Activated CD4-positive, alpha-beta T cell treated with anti-CD3 and anti-CD28 coated beads for 1 hour (primary cell): ENCODE measurements at regions not wholly inside any gene's neighbourhood (a gene's known extent, or its start where the extent isn't known, plus 50 kb on each side); places are given as distances from the start of the nearest gene placed in this dataset.

Experiments used
- DNase-seq: peaks from one replicate; pipeline ENCODE4 v3.0.0-alpha.2; 2020

- no peak for DNase-seq
Observed at GRCh38 chr1:209454340-209454994, 129.0 kb upstream of the CAMK1G start.

DNA sequence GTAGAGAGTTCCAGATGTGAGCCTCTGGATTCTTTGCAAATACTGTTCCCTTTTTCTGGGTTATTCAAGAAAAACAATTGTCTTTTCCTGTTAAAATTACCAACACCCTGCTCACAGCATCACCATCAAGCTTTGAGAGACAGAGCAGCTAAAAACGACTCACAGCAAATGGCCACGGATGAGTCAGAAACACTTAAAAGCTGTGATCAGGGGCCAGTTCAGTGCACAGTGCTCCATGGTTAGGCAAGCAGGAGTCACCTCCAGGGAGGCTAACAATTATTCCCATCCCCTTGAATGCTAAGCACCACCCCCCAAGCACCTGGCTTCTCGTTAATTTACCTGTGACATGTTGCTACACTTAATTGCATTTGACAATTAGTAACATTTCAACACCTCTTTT is 128.4 kb upstream of the CAMK1G start:
- no peak for DNase-seq

- no peak for DNase-seq
Observed at GRCh38 chr1:209455661-209456358, 127.7 kb upstream of the CAMK1G start.

DNA sequence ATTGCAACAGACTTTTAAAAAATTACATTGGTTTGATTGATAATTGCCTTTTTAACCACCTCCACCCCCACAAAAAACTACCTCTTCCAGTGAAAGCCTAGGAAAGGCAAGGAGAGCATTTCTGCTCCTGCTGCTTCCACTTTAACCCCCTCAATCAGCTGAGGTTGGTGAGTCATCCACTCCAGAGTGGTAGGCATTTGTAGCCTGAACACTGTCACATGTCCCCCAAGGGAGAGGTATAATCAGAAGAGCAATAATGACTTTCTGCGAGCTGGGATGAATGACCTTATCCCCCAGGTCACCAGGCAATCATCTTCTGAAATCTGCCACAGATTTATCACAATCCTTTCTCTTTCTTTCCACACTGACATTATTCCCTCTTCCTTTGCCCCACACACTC is 126.6 kb upstream of the CAMK1G start:
- DNase-seq: no peak

- DNase-seq: no peak
Observed at GRCh38 chr1:209457401-209458125, 126.0 kb upstream of the CAMK1G start.

DNA sequence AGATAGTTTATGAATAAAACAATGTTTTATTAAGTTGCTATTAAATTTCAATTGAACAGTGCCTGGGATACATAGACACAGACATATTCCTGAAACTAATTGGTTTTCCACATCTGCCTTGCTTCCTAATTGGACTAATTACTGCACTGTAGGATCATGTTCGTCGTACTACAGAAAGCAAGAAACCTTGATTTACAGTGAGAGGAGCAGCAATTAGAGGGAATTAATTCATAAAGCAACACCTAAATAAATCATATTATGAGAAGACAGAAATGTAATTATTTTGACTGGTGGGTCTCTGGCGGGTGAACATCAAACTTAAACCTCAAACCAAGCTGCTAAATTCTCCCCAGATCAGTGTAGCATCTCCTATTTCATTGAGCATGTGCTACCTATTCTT is 124.6 kb upstream of the CAMK1G start:
- DNase-seq: no peak

GRCh38 chr1:209461168-209461567 is 122.3 kb upstream of the CAMK1G start:
- DNase-seq: no peak

GRCh38 chr1:209462433-209462832 is 121.1 kb upstream of the CAMK1G start:
- no peak for DNase-seq

DNA sequence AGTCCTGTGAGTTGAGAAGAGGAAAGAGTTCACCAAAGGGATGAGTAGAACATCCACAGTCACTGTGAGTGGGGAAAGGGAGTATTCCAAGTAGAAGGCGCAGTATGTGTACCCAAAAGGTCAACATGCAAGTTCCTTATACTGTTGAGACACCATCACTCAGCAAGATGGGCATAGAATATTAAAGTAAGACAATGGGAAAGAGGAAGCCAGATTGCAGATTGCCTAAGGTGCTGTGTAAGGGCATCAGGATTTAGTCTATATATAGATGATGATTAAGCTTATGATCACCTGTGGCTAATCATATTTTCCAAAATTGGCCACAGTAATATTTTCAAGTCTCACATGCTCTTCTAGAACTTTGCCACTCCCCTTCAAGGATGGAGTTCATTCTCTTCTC is 120.1 kb upstream of the CAMK1G start:
- no peak for DNase-seq

GRCh38 chr1:209473025-209473424 is 110.5 kb upstream of the CAMK1G start:
- DNase-seq: no peak

GRCh38 chr1:209480345-209480744 is 103.2 kb upstream of the CAMK1G start:
- DNase-seq: no peak

GRCh38 chr1:209483691-209484090 is 99.8 kb upstream of the CAMK1G start:
- DNase-seq: no peak

- DNase-seq: no peak
Observed at GRCh38 chr1:209484429-209484828, 99.1 kb upstream of the CAMK1G start.

- no peak for DNase-seq
Observed at GRCh38 chr1:209485167-209485566, 98.3 kb upstream of the CAMK1G start.

- DNase-seq: no peak
Observed at GRCh38 chr1:209485751-209486150, 97.8 kb upstream of the CAMK1G start.

DNA sequence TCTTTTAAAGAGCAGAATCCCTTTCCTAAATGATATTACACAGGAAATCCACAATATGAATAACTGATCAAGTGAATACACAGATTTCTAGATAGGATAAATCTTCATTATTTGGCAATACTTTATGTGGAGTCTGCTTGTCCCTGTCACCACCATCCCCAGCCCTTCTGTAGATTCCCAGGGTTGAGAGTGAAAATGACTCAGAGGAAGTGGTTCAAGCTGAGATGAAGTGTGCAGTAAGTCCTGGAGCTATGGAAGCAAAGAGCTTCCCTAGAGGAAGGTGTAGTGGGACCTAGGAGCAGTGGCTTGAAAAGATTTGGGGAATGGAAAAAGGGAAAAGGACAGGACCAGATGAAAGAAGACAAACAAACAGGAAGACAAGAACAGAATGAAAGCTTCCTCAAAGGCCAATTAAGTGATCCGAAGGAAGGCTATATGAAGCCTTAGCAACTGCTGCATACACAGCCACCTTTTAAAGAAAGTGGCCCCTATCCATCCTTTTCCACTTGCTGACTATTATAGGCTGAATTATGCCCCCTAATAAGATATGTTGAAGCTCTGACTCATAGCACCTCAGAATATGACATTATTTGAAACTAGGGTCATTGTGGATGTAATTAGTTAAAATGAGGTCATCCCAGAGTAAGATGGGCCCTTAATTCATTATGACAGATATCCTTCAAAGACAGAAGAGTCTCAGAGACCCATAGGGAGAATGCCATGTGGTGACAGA is 96.5 kb upstream of the CAMK1G start:
- DNase-seq: no peak

GRCh38 chr1:209490013-209490412 is 93.5 kb upstream of the CAMK1G start:
- DNase-seq: no peak

DNA sequence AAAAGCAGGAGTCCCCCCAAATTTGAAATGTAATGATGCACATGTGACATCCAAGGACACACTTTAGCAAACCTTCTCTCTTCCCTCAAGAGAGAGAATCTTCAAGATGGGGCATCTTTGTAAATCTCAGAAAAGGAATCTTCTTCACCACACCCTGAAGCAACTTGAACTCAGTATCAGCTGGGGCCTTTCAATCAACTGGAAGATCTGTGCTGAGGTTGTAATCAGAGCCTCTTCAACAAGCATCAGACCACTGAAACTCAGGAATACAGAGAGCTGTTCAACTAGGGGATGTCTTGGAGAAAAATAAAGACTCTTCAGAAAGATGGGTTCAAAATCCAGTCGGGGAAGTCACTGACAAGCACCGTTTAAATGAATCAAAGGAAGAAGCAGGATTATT is 92.5 kb upstream of the CAMK1G start:
- no peak for DNase-seq

- no peak for DNase-seq
Observed at GRCh38 chr1:209491496-209491895, 92.0 kb upstream of the CAMK1G start.

GRCh38 chr1:209491897-209492296 is 91.6 kb upstream of the CAMK1G start:
- DNase-seq: no peak

DNA sequence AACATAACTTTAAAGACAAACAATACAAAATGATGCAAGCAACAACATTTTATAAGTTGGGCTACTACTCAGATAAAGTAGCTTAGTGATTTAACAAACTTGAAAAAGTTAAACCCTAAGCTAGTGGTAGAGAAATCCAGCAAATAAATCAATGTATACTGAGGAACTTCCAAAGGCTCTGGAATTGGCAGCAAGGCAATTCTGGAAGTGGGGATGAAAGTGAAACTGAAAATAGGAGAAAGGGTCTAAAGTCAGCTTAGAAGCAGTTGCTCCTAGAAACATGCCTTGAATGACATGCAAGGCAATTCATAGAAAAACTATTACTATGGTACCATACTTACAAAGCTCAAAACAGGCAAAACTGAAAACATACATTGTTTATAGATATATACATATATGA is 90.0 kb upstream of the CAMK1G start:
- no peak for DNase-seq

- no peak for DNase-seq
Observed at GRCh38 chr1:209497729-209498128, 85.8 kb upstream of the CAMK1G start.

DNA sequence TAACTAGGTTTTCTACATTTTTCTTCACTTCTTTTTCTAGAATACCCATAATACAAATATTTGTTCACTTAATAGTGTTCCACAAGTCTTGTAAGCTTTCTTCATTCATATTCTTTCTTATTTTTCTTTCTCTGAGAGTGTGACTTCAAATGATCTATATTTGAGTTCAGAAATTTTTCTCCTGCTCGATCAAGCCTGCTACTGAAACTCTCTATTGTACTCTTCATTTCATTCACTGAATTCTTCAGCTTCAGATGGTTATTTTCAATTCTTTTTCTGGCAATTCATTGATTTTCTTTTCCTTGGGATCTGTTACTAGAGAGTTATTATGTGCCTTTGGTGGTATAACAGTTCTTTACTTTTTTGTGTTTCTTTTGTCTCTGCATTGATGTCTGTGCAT is 82.5 kb upstream of the CAMK1G start:
- no peak for DNase-seq

DNA sequence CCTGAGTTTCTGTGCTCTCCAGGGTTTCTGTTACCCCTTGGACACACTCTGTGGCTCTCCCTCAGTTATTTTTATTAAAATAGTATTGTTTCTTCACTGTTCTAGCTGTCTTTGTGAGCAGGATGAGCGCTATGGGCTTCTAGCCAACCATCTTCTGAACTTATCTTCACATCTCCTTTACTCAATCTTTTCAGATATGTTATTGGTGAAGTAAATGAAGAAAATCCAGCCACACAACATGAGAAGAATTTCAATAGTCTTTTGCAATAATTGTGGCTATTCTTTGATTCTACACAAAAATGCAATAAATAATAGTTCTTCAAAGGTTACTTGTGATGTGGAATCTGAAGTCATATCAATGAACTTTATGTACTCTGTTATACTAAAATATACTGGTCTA is 80.3 kb upstream of the CAMK1G start:
- DNase-seq: no peak
